GM18868 (cell line): ENCODE measurements at regions not wholly inside any gene's neighbourhood (a gene's known extent, or its start where the extent isn't known, plus 50 kb on each side); places are given as distances from the start of the nearest gene placed in this dataset.
"Not testable (repeated sequence)": the region's sequence is repeated elsewhere in the genome, so short reads cannot be mapped to it uniquely, and the experiment has no call there.

Source experiments
- ATAC-seq: cut with Tn5 transposase; IDR thresholded peaks from one replicate; pipeline ENCODE4 v1.9.1; 2021; ENCODE audit warnings: mild to moderate bottlenecking, moderate library complexity; ENCODE audit not compliant: unreplicated experiment

- no peak for ATAC-seq
These were observed 378.4 kb downstream of the DDX10 start for GRCh38 chr11:109043315-109043714.

DNA sequence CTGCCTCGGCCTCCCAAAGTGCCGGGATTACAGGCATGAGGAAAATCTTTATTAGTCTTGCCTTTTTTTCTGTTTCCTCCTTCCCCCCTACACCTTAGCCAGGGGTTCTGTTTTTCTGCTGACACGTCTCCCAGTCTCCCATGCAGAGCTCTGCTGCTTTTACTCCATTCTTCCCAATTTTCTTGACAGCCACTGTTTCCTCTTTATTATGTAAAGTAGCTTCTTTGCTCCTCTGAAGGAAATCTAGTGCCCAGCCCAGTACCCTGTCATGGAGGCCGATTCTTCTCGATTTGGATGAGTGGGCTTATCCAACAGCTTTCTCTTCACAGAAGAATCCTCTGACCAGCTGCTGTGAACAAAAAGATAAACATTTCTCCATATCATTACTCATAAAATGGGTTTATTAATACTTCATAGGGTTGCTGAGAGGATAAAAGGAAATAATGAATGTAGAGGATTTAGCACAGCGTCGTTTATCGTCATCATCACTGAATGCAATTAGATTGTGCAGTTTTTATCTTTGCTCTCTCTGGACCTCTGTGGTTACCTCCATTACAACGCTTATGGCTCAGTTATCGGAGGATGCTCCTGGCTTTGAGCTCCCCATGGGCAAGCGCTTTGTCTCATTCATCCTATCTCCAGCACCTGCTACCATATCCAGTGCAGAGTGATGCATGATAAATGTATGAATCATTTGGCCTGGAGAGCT is 375.6 kb upstream of the C11orf87 start:
- ATAC-seq: no peak

GRCh38 chr11:109048098-109048497 is 373.9 kb upstream of the C11orf87 start:
- ATAC-seq: no peak

DNA sequence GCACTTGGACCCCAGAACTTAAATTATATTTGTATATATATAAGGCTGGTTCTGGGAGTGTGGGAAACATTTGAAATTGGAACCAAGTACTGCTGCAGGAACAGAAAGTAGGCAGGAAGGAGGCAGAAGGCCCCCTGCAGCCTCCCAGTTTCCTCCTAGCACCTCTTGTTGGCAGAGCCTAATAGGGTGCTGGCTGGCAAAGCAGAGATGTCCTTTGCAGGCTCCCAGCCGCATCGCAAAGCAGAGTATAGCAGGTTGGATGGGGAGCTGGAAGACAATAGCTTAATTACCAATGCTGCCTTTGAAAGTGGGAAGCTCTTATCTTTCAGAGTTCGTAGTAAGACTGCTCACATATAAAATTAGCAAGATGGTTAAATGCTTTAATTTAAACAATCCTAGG is 370.8 kb upstream of the C11orf87 start:
- ATAC-seq: no peak

- ATAC-seq: no peak
These were observed 362.6 kb upstream of the C11orf87 start for GRCh38 chr11:109059402-109059801.

DNA sequence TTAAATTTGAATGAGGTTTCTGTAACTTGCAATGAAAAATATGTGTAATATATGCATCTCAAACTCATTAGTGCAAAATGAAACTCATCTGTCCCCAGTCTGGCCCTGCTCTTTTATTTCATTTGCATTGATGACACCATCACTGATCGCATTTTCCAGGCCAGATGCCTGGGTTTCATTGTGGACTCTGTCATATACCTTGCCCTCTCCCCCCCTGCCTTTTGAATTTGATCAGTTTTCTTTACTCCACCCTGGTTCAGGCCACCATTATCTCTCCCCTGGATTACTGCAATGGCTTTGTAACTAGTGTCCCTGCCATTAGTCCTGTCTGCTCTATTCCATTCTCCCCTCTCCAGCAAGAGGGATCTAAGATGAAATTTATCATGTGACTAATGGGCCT is 360.6 kb upstream of the C11orf87 start:
- no peak for ATAC-seq

DNA sequence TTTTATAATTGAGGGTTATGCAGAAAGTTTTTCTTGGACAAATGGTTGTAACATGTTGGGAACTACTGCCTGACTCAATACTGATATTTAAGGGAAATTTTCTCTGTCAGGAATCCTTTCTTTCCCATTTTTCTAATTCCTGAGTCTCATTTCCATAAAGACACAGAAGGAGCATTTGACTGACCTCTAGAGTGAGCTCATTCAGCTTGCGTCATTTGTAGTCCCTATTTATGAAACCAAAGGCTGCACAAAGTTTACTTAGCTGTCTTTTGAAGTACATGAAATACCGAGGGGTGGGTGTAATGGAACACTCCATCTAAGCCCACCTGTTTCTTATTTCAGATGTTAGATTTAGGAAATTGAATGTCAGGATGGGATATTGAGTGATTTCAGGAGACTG is 359.5 kb upstream of the C11orf87 start:
- no peak for ATAC-seq

DNA sequence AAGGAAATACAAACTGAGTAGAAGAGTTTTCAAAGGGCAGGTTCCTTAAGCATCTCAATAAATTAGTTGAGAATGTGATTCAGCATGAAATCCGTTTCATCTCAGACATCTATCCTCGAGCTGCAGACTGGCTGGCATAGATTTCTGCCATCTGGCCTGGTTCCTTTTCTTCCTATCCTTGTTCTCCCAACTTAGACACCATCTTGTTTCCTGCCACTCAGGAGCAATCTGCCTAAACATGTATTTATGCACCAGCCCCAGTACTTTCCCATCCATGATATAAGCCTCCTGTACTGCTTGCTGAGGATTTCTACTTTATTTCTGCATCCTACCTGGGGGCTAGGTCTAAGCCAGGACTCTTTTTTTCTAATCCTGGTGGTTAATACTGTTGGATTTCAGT is 359.1 kb upstream of the C11orf87 start:
- ATAC-seq: no peak

DNA sequence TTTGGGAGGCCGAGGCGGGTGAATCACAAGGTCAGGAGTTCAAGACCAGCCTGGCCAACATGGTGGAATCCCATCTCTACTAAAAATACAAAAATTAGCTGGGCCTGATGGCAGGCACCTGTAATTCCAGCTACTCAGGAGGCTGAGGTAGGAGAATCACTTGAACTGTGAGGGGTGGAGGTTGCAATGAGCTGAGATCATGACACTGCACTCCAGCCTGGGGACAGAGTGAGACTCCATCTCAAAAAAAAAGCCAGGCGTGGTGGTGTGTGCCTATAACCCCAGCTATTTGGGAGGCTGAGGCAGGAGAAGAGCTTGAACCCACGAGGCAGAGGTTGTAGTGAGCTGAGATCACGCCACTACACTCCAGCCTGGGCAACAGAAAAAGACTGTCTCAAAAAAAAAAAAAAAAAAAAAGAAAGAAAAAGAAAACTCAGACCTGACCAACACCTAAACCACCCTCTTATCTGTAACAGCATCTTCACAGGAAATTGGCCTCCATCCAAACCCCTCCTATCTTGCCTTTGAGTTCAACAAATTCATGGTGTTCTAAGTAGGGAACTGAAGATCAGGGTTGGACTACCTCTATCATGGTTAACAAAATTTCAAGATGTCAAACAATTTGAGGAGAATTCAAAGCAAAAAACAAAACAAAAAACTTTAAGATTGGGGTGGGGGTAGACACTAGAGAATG is 357.2 kb upstream of the C11orf87 start:
- ATAC-seq: not testable (repeated sequence)

DNA sequence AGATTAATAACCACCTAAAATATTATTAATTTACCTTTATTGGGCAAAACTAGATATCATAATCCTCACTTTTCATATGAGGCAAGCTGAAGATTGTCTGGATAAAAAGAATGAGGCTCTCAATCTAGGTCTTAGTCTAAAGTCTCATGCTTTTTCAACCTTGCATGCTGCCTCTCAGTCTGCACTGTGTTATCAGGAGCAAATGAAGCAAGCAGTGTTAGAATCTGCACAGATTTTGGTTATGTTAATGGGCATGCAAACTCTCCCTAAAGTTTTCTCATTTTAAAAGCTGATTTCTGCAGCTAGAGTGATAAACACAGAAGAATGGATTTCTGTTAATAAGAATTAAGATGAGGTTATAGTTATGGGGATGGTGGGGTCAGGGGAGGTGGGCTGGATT is 350.7 kb upstream of the C11orf87 start:
- ATAC-seq: no peak

DNA sequence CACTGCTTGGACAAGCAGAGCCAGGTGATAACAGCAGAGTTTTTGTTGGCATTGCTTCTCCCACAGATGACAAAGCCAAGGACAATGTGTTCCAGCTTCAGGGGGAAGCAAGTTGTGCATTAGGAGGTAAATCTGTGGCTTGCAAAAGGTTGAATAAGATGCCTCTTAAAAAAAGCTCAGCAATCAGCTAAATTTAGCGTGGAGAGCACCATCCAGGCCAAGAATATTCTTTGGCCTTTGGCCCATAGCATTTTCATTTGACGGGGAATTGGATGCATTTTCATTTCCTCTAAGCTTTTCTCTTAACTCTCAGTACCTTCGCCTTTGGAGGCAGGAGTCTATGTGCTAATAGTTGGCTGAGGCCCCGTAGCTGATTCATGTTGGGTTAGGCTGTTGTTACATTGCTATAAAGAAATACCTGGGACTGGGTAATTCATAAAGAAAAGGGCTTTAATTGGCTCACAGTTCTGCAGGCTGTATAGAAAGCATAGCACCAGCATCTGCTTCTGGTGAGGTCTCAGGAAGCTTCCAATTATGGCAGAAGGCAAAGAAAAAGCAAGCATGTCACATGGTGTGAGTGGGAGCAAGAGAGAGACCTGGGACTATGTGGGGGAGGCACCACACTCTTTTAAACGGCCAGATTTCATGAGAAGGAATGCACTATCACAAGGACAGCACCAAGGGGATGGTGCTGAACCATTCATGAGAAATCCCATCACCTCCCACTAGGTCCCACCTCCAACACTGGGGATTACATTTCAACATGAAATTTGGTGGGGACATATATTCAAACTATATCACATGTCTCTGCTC is 350.1 kb upstream of the C11orf87 start:
- ATAC-seq: no peak

DNA sequence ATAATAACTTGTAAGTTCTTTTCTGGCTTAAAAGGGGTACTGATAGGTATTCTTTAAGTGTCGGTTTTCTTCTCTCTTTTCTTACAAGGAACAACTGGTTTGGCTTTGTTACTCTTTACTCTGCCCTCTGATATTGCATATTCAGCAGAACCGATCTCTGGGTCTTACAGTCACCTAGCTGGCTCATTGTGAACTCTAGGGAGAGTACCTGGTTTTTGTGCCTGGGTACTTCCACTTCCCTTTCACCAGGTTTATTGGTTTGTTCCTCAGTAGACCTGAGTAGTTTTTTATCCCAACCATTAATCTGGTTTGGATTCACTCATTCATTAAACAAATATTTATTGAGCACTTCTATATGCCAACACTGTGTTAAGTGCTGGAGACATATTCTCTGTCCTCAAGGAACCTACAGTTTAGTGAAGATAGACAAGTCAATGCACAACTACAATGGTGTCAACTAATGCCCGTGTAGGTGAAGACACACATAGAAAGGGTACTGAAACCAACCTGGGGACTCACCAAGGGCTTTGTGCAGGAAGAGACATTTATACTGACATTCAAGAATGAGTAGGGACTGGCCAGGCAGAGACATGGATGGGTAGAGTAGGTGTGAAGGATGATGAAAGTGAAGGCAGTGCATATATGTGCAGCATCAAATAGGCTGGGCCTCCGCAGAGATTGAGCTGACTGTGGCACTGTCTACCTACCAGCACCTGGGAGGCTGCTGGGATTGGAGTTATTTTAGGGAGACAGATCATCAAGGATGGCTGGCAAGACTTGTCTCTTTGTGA is 348.8 kb upstream of the C11orf87 start:
- ATAC-seq: no peak

DNA sequence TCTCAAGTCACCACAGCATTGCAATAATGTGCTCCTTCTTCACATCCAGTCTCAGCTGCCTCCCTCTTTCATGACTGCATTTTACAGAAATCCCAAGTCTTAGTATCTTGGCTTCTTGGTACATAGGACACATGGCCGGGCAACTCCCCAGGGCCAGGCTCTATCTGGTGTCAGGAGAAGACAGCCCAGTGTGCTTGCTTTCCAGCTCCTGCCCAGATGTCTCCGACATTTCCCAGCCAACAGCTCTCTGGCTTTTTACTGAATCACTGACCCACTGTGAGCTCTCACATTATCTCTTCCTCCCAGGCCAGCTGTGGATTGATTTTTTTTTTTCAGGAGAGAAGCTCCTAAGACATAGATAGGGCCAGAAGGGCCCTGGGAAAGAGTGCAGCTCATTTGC is 346.0 kb upstream of the C11orf87 start:
- ATAC-seq: no peak

DNA sequence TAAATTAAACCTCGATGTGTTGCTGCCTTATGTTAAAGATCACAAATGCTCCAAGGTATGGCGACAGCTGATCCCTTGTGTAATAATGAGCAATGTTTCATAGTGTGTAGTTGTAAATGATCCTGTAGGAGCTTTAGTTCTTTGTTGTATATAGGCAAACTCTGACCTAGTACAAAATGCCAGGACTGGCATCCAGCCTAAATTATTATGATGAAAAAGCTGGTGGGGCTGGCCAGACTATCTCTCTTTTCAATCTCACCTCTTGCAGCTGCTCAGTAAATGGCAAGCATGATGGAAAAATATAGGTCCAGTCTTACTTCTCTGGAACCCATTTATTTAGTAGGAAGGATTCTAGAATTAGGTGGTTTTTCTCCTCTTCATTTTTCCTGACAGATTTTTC is 345.1 kb upstream of the C11orf87 start:
- ATAC-seq: no peak

DNA sequence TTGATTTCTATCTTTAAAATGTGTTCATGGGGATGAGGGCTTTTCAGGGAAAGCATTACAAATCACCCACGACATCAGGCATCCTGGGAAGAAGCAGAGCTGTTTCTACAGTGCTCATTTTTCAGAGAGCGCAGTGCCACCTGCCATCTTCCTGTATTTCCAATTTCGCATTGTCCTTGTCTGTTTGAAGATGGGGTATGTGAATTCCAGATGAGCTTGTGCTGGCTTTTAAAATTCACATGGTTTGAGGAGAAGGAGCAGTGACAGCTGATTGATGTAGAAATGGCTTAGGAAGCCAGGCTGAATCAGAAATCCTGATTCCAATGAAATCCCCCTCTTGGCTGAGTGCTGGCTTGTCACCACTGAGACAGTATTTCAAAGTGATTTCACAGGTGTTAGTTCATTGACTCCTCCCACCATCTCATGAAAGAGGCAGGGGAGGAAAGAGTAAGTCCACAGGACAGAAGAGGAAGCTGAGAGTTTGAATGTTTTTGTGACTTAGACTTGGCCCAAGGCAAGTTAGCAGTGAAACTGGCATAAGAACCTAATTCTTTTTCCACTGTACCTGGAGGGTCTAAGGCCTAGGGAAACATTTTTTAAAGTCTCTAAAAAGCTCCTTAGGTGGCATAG is 344.6 kb upstream of the C11orf87 start:
- ATAC-seq: no peak

DNA sequence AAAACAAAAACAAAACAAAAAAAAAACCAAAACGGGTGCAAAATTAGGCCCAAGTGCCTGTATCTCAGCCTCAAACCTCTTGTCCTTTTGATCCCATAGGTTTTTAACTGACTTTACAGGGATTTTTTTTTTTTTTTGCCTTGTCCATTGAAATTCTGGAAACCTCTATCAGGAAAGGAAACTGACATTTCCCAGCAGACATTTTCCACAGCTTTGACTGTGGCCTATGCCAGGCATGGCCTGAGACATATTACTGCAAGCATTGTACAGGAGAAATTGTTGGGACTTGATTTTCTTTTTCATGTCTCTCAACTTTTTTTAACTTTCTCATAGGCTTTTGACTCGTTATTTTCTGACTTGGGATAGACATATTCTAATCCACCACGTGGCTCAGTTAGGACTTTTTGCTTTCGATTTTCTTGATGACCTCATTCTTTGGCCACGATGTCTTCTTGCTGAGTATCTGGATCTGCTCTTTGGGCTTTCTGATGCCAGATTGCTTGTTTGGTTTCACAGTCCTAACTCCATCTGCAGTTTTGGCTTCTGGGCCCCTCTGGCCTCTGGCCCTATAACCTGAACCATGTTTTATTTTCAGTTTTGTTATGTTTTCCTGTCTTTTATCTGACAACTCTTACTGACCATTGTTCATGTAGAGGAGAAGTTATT is 336.1 kb upstream of the C11orf87 start:
- no peak for ATAC-seq

DNA sequence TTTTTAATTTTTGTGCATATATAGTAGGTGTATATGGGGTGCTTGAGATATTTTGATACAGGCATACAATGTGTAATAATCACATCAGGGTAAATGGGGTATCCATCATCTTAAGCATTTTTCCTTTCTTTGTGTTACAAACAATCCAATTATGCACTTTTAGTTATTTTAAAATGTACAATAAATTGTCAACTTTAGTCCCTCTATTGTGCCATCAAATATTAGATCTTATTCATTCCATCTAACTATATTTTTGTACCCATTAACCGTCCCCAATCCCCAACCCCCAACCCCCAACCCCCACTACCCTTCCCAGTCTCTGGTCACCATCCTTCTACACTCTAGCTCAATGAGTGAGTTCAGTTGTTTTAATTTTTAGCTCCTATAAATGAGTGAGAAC is 335.1 kb upstream of the C11orf87 start:
- no peak for ATAC-seq

- no peak for ATAC-seq
These were observed 333.9 kb upstream of the C11orf87 start for GRCh38 chr11:109088086-109088485.

DNA sequence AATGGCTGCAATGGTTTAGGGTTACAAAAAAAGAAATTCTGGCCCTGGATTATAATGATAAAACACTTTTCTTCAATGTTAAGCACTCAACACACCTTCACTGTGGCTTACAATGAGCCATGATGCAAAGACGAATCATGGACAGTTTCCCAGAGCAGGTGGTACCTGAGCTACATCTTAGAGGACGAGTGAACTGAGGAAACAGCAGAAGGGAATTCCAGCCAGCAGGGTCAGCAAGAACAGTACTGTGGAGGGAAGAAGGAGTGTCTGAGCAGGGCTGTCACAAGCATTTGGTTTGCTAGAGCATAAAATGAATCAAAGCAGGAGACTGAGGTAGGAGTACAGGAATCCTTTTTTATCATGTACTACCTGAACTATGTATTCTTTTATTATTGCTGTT is 332.8 kb upstream of the C11orf87 start:
- no peak for ATAC-seq

- ATAC-seq: no peak
These were observed 328.6 kb upstream of the C11orf87 start for GRCh38 chr11:109093354-109093753.
